Panc1 (cell line): ENCODE measurements at regions not wholly inside any gene's neighbourhood (a gene's known extent, or its start where the extent isn't known, plus 50 kb on each side); places are given as distances from the start of the nearest gene placed in this dataset.

Source experiments
- ATAC-seq: fragments of 200-7000 bp; cut with Tn5 transposase; 2 replicates; pipeline ENCODE4 v1.9.1; 2020; ENCODE audit warnings: mild to moderate bottlenecking, moderate library complexity
- BruUV-seq: library from RNA; stranded (reverse); fragments of 400-500 nt; replicated peaks from 2 replicates; lab custom pipeline; 2021; lab: Mats Ljungman, UMichigan
- CTCF ChIA-PET: fragments of 300-600 bp; sonication (Branson Sonifier 250); formaldehyde crosslinking; loops from one replicate; lab custom pipeline; 2022; ENCODE audit warnings: antibody characterized with exemption; lab: Charles Lee
- POLR2A ChIA-PET: fragments of 300-600 bp; sonication (Branson Sonifier 250); formaldehyde crosslinking; loops from one replicate; lab custom pipeline; 2022; ENCODE audit warnings: antibody characterized with exemption; lab: Charles Lee
- DNase-seq: peaks from one replicate; pipeline ENCODE4 v3.0.0-alpha.2; 2010; ENCODE audit warnings: low read depth, low spot score
- H3K27ac ChIP-seq: 2 replicates; pipeline ENCODE4 v1.5.1; 2011; ENCODE audit warnings: mild to moderate bottlenecking, low read length, inconsistent platforms
- H3K27me3 ChIP-seq: fragments of 200-500 bp; sonication (Bioruptor generic); 2 replicates; pipeline ENCODE4 v1.6.0; 2014; ENCODE audit warnings: low read length, inconsistent platforms; ENCODE audit not compliant: control insufficient read depth, insufficient read depth
- H3K36me3 ChIP-seq: fragments of 200-500 bp; sonication (Bioruptor generic); 2 replicates; pipeline ENCODE4 v1.5.1; 2014; ENCODE audit warnings: inconsistent platforms, mild to moderate bottlenecking, low read length, moderate library complexity; ENCODE audit not compliant: control insufficient read depth, insufficient read depth
- H3K4me1 ChIP-seq: 2 replicates; pipeline ENCODE4 v1.5.1; 2011; ENCODE audit warnings: inconsistent platforms, mild to moderate bottlenecking, low read length, moderate library complexity; ENCODE audit not compliant: control insufficient read depth, insufficient read depth
- H3K4me3 ChIP-seq, 2 experiments: 2 replicates each; pipeline ENCODE4 v1.5.1; 2011 to 2012; ENCODE audit warnings: low read depth in 2 of 2, low read length in 2 of 2, mild to moderate bottlenecking in 2 of 2, inconsistent platforms in 1 of 2, moderate library complexity in 1 of 2
- H3K9me3 ChIP-seq: fragments of 200-500 bp; sonication (Bioruptor generic); 2 replicates; pipeline ENCODE4 v1.5.1; 2014; ENCODE audit warnings: low read depth, mild to moderate bottlenecking, inconsistent platforms, low read length, moderate library complexity; ENCODE audit not compliant: control insufficient read depth, insufficient read depth
- CTCF ChIP-seq: fragments of 450-650 bp; IDR thresholded peaks from 2 replicates; pipeline ENCODE4 v1.5.1; 2017; ENCODE audit warnings: mild to moderate bottlenecking
- POLR2AphosphoS5 ChIP-seq: IDR thresholded peaks from 2 replicates; pipeline ENCODE4 v1.6.1; 2012; ENCODE audit warnings: mild to moderate bottlenecking, low read depth, low read length, moderate library complexity
- REST ChIP-seq, 2 experiments: IDR thresholded peaks; 2 replicates each; pipeline ENCODE4 v1.6.1; 2011 to 2012; ENCODE audit warnings: low read depth in 2 of 2, control low read depth in 1 of 2, low read length in 1 of 2, mild to moderate bottlenecking in 1 of 2, moderate library complexity in 1 of 2; ENCODE audit not compliant: insufficient read depth in 1 of 2
- SIN3A ChIP-seq: IDR thresholded peaks from 2 replicates; pipeline ENCODE4 v1.6.1; 2012; ENCODE audit warnings: low read depth, mild to moderate bottlenecking, low read length, moderate library complexity, borderline replicate concordance; ENCODE audit not compliant: insufficient read depth
- TCF7L2 ChIP-seq: IDR thresholded peaks from 2 replicates; pipeline ENCODE4 v1.6.1; 2011; ENCODE audit warnings: mild to moderate bottlenecking, low read depth, low read length, inconsistent platforms
- in situ Hi-C: cut with HindIII; loops from 2 replicates; pipeline ENCODE4 v1.10.0; 2016; ENCODE audit warnings: low sequenced_read_pairs, low pct_unique_long_range_greater_than_20kb
- intact Hi-C: fragments of 100-400 bp; cut with micrococcal nuclease; formaldehyde crosslinking; loops from one replicate; pipeline ENCODE4 v1.10.0; 2022; ENCODE audit not compliant: unreplicated experiment

GRCh38 chr5:54621048-54621447 is 103.5 kb downstream of the SNX18 start:
- Histone ChIP-seq H3K27me3 (no peaks in the 10 kb centered on the region; the same call in 1 of the 2 replicates), H3K27ac (no peak overlapping the region), H3K9me3 (no peaks in the 10 kb centered on the region), H3K36me3 (no peaks in the 10 kb centered on the region), H3K4me3 (no peak overlapping the region), H3K4me1 (no peaks in the 10 kb centered on the region)
- ATAC-seq = no peak
- in situ Hi-C loops (no loop called here), intact Hi-C loops (no loop called here)
- BruUV-seq = no TSS peak
- CTCF ChIA-PET = no interaction called here
- POLR2A ChIA-PET = no interaction called here
- DNase-seq = no peak
- no peak for TF ChIP-seq SIN3A
- TF ChIP-seq POLR2AphosphoS5 = no peak
- TF ChIP-seq REST (IDR thresholded peaks at IDR 0.05; ENCODE audit: insufficient read depth in 1 of 2, low read depth in 2 of 2, low read length in 1 of 2) = no peak
- no peak for TF ChIP-seq CTCF
- TF ChIP-seq TCF7L2 = no peak

GRCh38 chr5:54620141-54620933 is 102.8 kb downstream of the SNX18 start:
- H3K9me3 ChIP-seq = no peaks in the 10 kb centered on the region
- intact Hi-C loops (no loop called here), in situ Hi-C loops (no loop called here)
- CTCF ChIA-PET = no interaction called here
- POLR2A ChIA-PET = no interaction called here
- no peaks in the 10 kb centered on the region for H3K4me1 ChIP-seq
- ATAC-seq (no peak), DNase-seq (no peak)
- BruUV-seq = no TSS peak
- no peak overlapping the region for H3K27ac ChIP-seq
- no peak overlapping the region for H3K4me3 ChIP-seq
- H3K36me3 ChIP-seq = no peaks in the 10 kb centered on the region
- no peaks in the 10 kb centered on the region; the same call in 1 of the 2 replicates for H3K27me3 ChIP-seq
- no peak for TF ChIP-seq CTCF
- no peak for TF ChIP-seq REST (IDR thresholded peaks at IDR 0.05; ENCODE audit: insufficient read depth in 1 of 2, low read depth in 2 of 2, low read length in 1 of 2)
- no peak for TF ChIP-seq TCF7L2
- TF ChIP-seq POLR2AphosphoS5 = no peak
- TF ChIP-seq SIN3A = no peak
